ENCODE measurements at regions not wholly inside any gene's neighbourhood (a gene's known extent, or its start where the extent isn't known, plus 50 kb on each side); places are given as distances from the start of the nearest gene placed in this dataset.

GRCh38 chr6:117191009-117191408 is 74.3 kb upstream of the VGLL2 start:
- TF ChIP-seq CTCF (IDR thresholded peaks at IDR 0.05; ENCODE audit: low read depth, low read length, poor library complexity, severe bottlenecking) (no peak), EZH2phosphoT487 (IDR thresholded peaks at IDR 0.05; ENCODE audit: borderline replicate concordance, low read length) (no peak)
